Mammary epithelial cell (primary cell): ENCODE measurements at regions not wholly inside any gene's neighbourhood (a gene's known extent, or its start where the extent isn't known, plus 50 kb on each side); places are given as distances from the start of the nearest gene placed in this dataset.

Source experiments
- CTCF ChIP-seq, 2 donors: IDR thresholded peaks in 1 of 2; conservative IDR thresholded peaks in 1 of 2; 2 replicates each; pipeline ENCODE4 v1.5.1; 2011 to 2012; ENCODE audit warnings: inconsistent platforms in 2 of 2, low read length in 2 of 2, mild to moderate bottlenecking in 2 of 2, control low read depth in 1 of 2, low read depth in 1 of 2; ENCODE audit not compliant: insufficient read depth in 1 of 2; ENCODE audit errors: extremely low read depth in 1 of 2
- EZH2 ChIP-seq: IDR thresholded peaks from 2 replicates; pipeline ENCODE4 v1.6.1; 2012; ENCODE audit warnings: low read length, inconsistent platforms, borderline replicate concordance

GRCh38 chr10:3494131-3494837 is 290.7 kb downstream of the KLF6 start:
- TF ChIP-seq CTCF (conservative IDR thresholded peaks at IDR 0.05 in 1 of 2, IDR thresholded peaks at IDR 0.05 in 1 of 2; ENCODE audit: extremely low read depth in 1 of 2, insufficient read depth in 1 of 2, low read depth in 1 of 2, low read length in 2 of 2) (no peak), EZH2 (no peak)
